Upper lobe of left lung (tissue), 6 donors: ENCODE measurements at regions not wholly inside any gene's neighbourhood (a gene's known extent, or its start where the extent isn't known, plus 50 kb on each side); places are given as distances from the start of the nearest gene placed in this dataset.

Experiments
- ATAC-seq, 2 donors: fragments of 200-7000 bp; cut with Tn5 transposase; one replicate each; pipeline ENCODE4 v1.9.1; 2022; ENCODE audit warnings: mild to moderate bottlenecking in 2 of 2, moderate library complexity in 2 of 2; ENCODE audit not compliant: low FRiP score in 2 of 2
- DNase-seq, 2 donors: peaks; one replicate each; pipeline ENCODE4 v3.0.0-alpha.2; 2019 to 2020
- H3K27ac ChIP-seq, 4 donors: fragments of 200-600 bp; sonication (generic); one replicate each; pipeline ENCODE4 v1.5.1; 2016 to 2019
- H3K27me3 ChIP-seq, 4 donors: fragments of 200-600 bp; sonication (generic); one replicate each; pipeline ENCODE4 v1.5.1; 2017 to 2019
- H3K36me3 ChIP-seq, 4 donors: fragments of 200-600 bp; sonication (generic); one replicate each; pipeline ENCODE4 v1.5.1; 2016 to 2019
- H3K4me1 ChIP-seq, 4 donors: fragments of 200-600 bp; sonication (generic); one replicate each; pipeline ENCODE4 v1.5.1; 2018 to 2019
- H3K4me3 ChIP-seq, 4 donors: fragments of 200-600 bp; sonication (generic); one replicate each; pipeline ENCODE4 v1.5.1; 2017 to 2019; ENCODE audit warnings: mild to moderate bottlenecking in 2 of 4, moderate library complexity in 1 of 4
- H3K9me3 ChIP-seq, 4 donors: fragments of 200-600 bp; sonication (generic); one replicate each; pipeline ENCODE4 v1.5.1; 2018 to 2019
- EP300 ChIP-seq, 4 donors: sonication (generic); formaldehyde crosslinking; IDR thresholded peaks; one replicate each; pipeline ENCODE4 v1.5.1; 2017; ENCODE audit warnings: antibody characterized with exemption in 4 of 4, control low read depth in 2 of 4
- POLR2A ChIP-seq, 4 donors: fragments of 450-650 bp; IDR thresholded peaks; one replicate each; pipeline ENCODE4 v1.5.1; 2016 to 2017; ENCODE audit warnings: antibody characterized with exemption in 4 of 4, mild to moderate bottlenecking in 2 of 4
- POLR2AphosphoS5 ChIP-seq, 2 donors: sonication (generic); formaldehyde crosslinking; IDR thresholded peaks; one replicate each; pipeline ENCODE4 v1.5.1; 2017; ENCODE audit warnings: antibody characterized with exemption in 2 of 2
- WGBS, 2 donors: methylation state at CpG; one replicate each; pipeline ENCODE4 v1.1.5; 2017 to 2018; 5-methylcytosine and 5-hydroxymethylcytosine counted together
- TF ChIP-seq, protein P1 (sequence below), 6 experiments: fragments of 450-650 bp in 4 of 6; fragments of 200-600 bp in 2 of 6; sonication (generic) in 2 of 6; IDR thresholded peaks; one replicate each; pipeline ENCODE4 v1.5.1; 2016 to 2019; ENCODE audit warnings: antibody characterized with exemption in 6 of 6
- donor health status: DM: no; HTN: no; CAD: no; lungs with moderate emphysema.
- donor health status: DM: no; HTN: yes; CAD: no; lungs with severe emphysema.

DNA sequence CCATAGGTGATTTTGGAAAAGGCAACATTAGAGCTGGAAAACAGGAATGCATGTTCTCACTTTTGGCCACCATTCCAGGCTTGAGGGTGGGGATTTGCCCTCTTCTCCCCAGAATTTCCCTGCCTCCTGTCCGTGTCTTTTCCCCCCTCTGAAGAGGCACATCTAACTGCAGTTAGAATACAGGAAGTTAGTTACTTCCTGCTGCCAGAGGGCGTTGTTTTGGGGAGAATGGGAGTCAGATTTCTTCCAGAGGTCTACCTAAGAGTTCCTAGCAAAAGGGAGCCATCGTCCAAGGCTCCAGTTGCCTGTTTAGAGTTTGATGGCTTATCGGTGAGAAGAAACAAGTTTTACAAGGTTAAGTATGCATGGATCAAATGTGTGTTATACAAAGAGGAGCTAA lies 112.8 kb upstream of the IGF1 start:
- H3K4me3 ChIP-seq, result no peak overlapping the region

DNA sequence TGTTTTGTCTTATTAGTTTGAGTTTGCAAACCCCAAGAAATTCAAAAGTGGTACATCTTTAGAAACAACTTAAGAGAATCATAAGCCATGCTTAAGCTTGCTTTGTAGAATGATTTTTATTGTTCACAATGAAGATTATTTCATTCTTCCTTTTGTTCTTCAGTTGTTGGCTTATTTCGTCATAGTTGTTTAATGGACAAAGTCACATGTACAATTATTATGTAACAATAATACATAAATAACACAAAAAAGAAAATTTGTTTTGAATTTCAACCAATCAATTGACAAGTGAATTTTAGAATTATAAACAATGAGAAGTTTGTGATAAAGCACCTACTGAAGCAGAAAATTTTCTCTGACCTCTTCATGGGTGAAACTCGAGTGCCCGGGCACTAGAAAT lies 111.8 kb upstream of the IGF1 start:
- TF ChIP-seq EP300 (IDR thresholded peaks at IDR 0.05), result no peak
- TF ChIP-seq POLR2A (IDR thresholded peaks at IDR 0.05), result no peak
- TF ChIP-seq, protein P1, sequence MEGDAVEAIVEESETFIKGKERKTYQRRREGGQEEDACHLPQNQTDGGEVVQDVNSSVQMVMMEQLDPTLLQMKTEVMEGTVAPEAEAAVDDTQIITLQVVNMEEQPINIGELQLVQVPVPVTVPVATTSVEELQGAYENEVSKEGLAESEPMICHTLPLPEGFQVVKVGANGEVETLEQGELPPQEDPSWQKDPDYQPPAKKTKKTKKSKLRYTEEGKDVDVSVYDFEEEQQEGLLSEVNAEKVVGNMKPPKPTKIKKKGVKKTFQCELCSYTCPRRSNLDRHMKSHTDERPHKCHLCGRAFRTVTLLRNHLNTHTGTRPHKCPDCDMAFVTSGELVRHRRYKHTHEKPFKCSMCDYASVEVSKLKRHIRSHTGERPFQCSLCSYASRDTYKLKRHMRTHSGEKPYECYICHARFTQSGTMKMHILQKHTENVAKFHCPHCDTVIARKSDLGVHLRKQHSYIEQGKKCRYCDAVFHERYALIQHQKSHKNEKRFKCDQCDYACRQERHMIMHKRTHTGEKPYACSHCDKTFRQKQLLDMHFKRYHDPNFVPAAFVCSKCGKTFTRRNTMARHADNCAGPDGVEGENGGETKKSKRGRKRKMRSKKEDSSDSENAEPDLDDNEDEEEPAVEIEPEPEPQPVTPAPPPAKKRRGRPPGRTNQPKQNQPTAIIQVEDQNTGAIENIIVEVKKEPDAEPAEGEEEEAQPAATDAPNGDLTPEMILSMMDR (IDR thresholded peaks at IDR 0.05), result no peak
- no peak for TF ChIP-seq POLR2AphosphoS5 (IDR thresholded peaks at IDR 0.05)
- H3K4me1 ChIP-seq, result no peaks in the 10 kb centered on the region
- H3K4me3 ChIP-seq, result no peak overlapping the region
- H3K36me3 ChIP-seq, result no peaks in the 10 kb centered on the region
- ATAC-seq (no peak), DNase-seq (no peak)
- no peaks in the 10 kb centered on the region for H3K9me3 ChIP-seq
- no peaks in the 10 kb centered on the region for H3K27me3 ChIP-seq
- WGBS, 2 donors, result 80 to 84% methylated on average over 3 of the region's 3 CpGs
- H3K27ac ChIP-seq, result no peak overlapping the region

More for the DNA sequence above, 112.8 kb upstream of the IGF1 start:
- Histone ChIP-seq H3K27ac (no peak overlapping the region), H3K27me3 (no peaks in the 10 kb centered on the region), H3K9me3 (no peaks in the 10 kb centered on the region), H3K4me1 (no peaks in the 10 kb centered on the region), H3K36me3 (no peaks in the 10 kb centered on the region)
- 57 to 76% methylated on average over 4 of the region's 4 CpGs for WGBS, 2 donors
- no peak for DNase-seq
- no peak for ATAC-seq
- TF ChIP-seq, protein P1 (IDR thresholded peaks at IDR 0.05), result no peak
- TF ChIP-seq POLR2AphosphoS5 (IDR thresholded peaks at IDR 0.05), result no peak
- no peak for TF ChIP-seq EP300 (IDR thresholded peaks at IDR 0.05)
- TF ChIP-seq POLR2A (IDR thresholded peaks at IDR 0.05), result no peak

DNA sequence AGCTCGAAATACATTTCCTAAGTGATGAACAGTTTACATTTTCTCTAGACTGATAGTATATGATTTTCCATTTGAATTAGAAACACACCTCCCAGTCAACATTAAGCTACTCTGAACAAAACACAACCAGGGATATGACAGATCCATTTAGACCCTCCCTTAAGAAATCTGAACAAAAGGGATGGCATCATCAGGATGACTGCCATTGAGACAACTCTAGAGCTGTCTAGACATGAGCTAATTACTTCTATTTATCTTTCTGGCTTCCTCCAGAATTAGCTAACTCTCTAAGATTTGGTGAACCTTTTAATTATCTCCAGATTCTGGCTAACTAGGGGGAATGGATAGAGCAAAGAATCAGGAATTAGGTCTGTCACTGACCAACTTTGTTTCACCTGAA lies 92.9 kb upstream of the IGF1 start:
- Histone ChIP-seq H3K4me1 (no peaks in the 10 kb centered on the region), H3K27me3 (no peaks in the 10 kb centered on the region), H3K4me3 (no peak overlapping the region), H3K27ac (no peak overlapping the region), H3K9me3 (no peaks in the 10 kb centered on the region), H3K36me3 (no peaks in the 10 kb centered on the region)
- TF ChIP-seq, protein P1 (IDR thresholded peaks at IDR 0.05), result no peak
- TF ChIP-seq POLR2AphosphoS5 (IDR thresholded peaks at IDR 0.05) (no peak), POLR2A (IDR thresholded peaks at IDR 0.05) (no peak), EP300 (IDR thresholded peaks at IDR 0.05) (no peak)
- DNase-seq (no peak), ATAC-seq (peak in 1 of 2 donors; percentile 47)
- 84 to 100% methylated on average over 1 of the region's 1 CpG for WGBS, 2 donors

DNA sequence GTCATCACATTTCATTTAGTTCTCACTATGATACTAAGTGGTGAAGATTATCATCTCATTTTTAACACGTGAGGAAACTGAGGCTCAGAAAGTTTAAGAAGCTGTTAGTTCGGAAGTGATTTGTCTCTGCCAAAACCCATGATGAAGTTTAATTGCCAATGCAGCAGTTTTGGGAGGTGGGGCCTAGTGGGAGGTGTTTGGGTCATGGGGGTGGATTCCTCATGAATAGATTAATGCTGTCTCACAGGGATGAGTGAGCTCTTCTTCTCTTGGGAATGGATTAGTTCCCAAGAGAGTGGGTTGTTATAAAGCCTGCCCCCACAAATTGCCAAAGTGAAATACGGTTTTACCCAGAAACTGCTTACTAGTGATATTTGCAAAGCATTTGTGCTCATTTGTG lies 91.5 kb upstream of the IGF1 start:
- Histone ChIP-seq H3K27me3 (no peaks in the 10 kb centered on the region), H3K4me1 (no peaks in the 10 kb centered on the region), H3K27ac (no peak overlapping the region), H3K36me3 (no peaks in the 10 kb centered on the region), H3K9me3 (no peaks in the 10 kb centered on the region), H3K4me3 (no peak overlapping the region)
- 82 to 84% methylated on average over 3 of the region's 3 CpGs for WGBS, 2 donors
- TF ChIP-seq EP300 (IDR thresholded peaks at IDR 0.05), result no peak
- no peak for TF ChIP-seq POLR2AphosphoS5 (IDR thresholded peaks at IDR 0.05)
- no peak for TF ChIP-seq POLR2A (IDR thresholded peaks at IDR 0.05)
- TF ChIP-seq, protein P1 (IDR thresholded peaks at IDR 0.05), result no peak
- no peak for DNase-seq
- no peak for ATAC-seq

DNA sequence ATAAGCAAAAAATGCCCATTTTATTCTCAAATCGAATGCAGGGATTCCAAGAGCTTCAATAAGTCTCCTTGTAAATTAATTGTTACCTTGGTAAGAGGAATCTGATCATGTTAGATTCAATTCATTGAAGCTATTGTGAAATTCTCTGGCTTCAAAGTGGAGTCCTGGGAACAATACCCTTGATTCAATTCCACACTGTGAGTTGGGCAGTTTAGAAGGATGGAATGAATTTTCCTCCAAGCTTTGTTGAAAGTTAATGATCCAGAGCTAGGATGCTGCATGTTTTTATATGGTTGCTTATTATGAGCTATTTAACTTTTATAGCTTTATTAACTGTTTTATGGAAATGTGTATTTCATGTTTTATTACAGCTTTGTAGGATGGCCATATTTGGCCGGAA lies 89.9 kb upstream of the IGF1 start:
- ATAC-seq (no peak), DNase-seq (no peak)
- Histone ChIP-seq H3K4me1 (no peaks in the 10 kb centered on the region), H3K4me3 (no peak overlapping the region), H3K9me3 (no peaks in the 10 kb centered on the region), H3K27ac (no peak overlapping the region), H3K36me3 (no peaks in the 10 kb centered on the region), H3K27me3 (no peaks in the 10 kb centered on the region)
- 84 to 89% methylated on average over 2 of the region's 2 CpGs for WGBS, 2 donors
- TF ChIP-seq POLR2AphosphoS5 (IDR thresholded peaks at IDR 0.05) (no peak), EP300 (IDR thresholded peaks at IDR 0.05) (no peak), POLR2A (IDR thresholded peaks at IDR 0.05) (no peak)
- TF ChIP-seq, protein P1 (IDR thresholded peaks at IDR 0.05), result no peak
